Lung (tissue), 11 donors: ENCODE measurements at regions not wholly inside any gene's neighbourhood (a gene's known extent, or its start where the extent isn't known, plus 50 kb on each side); places are given as distances from the start of the nearest gene placed in this dataset.

Experiments
- ATAC-seq: fragments of 200-7000 bp; cut with Tn5 transposase; one replicate; pipeline ENCODE4 v1.9.1; 2020; ENCODE audit warnings: moderate number of reproducible peaks; ENCODE audit not compliant: insufficient read depth, low FRiP score
- DNase-seq, 3 donors: peaks; one replicate each; pipeline ENCODE4 v3.0.0-alpha.2; 2013 to 2017
- H3K27ac ChIP-seq, 2 donors: one replicate each; pipeline ENCODE4 v1.5.1; 2013; ENCODE audit warnings: mild to moderate bottlenecking in 2 of 2, moderate library complexity in 2 of 2, control low read depth in 1 of 2, inconsistent platforms in 1 of 2, low read depth in 1 of 2, low read length in 1 of 2
- H3K27me3 ChIP-seq, 3 donors: one replicate each; pipeline ENCODE4 v1.5.1; 2013; ENCODE audit warnings: low read length in 2 of 3; ENCODE audit not compliant: control insufficient read depth in 3 of 3, insufficient read depth in 3 of 3
- H3K36me3 ChIP-seq, 4 donors: one replicate each; pipeline ENCODE4 v1.5.1; 2013; ENCODE audit warnings: low read length in 4 of 4, mild to moderate bottlenecking in 1 of 4, moderate library complexity in 1 of 4; ENCODE audit not compliant: control insufficient read depth in 4 of 4, insufficient read depth in 4 of 4
- H3K4me1 ChIP-seq, 5 donors: one replicate each; pipeline ENCODE4 v1.5.1; 2013; ENCODE audit warnings: low read length in 5 of 5, mild to moderate bottlenecking in 2 of 5, moderate library complexity in 1 of 5; ENCODE audit not compliant: control insufficient read depth in 5 of 5, insufficient read depth in 5 of 5
- H3K4me3 ChIP-seq: one replicate; pipeline ENCODE4 v1.5.1; 2013; ENCODE audit warnings: mild to moderate bottlenecking, control low read depth, moderate library complexity
- H3K9ac ChIP-seq, 2 donors: one replicate each; pipeline ENCODE4 v1.5.1; 2013; ENCODE audit warnings: low read length in 2 of 2, control low read depth in 1 of 2; ENCODE audit not compliant: insufficient read depth in 1 of 2
- H3K9me3 ChIP-seq, 4 donors: one replicate each; pipeline ENCODE4 v1.5.1; 2013; ENCODE audit warnings: low read length in 3 of 4, mild to moderate bottlenecking in 1 of 4, moderate library complexity in 1 of 4; ENCODE audit not compliant: control insufficient read depth in 4 of 4, insufficient read depth in 3 of 4
- WGBS, 2 donors: extraction: QIAGEN DNeasy Blood & Tissue Kit; methylation state at CpG; one replicate each; pipeline ENCODE4 v1.1.7; 2013; 5-methylcytosine and 5-hydroxymethylcytosine counted together
- TF ChIP-seq, protein P1 (sequence below): IDR thresholded peaks from 2 replicates; pipeline ENCODE4 v1.5.1; 2012; ENCODE audit warnings: mild to moderate bottlenecking; ENCODE audit errors: control extremely low read depth, extremely low read depth
- donor health status: control.
- donor health status: control.
- donor health status: Bipolar disorder and iron deficiency.
- donor health status: healthy.
- donor health status: DM: yes; HTN: yes; CAD: no.

DNA sequence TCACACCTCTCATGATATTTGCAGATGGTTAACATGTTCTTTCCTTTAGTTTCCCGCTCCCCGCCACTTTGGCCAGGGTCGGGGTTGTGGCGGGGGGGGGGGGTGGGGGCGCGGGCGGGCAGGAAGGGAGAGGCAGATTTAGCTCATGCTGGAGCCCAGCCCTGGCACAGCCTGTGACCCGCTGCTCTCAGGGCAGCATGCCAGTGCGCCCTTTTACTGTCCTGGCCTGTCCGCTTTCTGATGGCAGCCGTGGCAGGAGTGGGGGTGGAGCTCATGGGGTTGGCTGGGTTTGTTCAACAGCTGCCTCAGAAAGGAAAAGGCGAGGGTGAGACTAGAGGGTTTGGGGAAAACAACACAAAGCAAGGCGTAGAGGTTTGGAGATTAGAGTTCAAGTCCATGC is 56.1 kb downstream of the TNP1 start:
- no peak for DNase-seq
- WGBS, 2 donors: 50 to 84% methylated on average over 11 to 13 of the region's 13 CpGs
- H3K27ac ChIP-seq: no peak overlapping the region
- H3K36me3 ChIP-seq: no peaks in the 10 kb centered on the region
- H3K4me1 ChIP-seq: peaks cover 0 to 9% (median 4%) of the 10 kb centered on the region in 5 donors
- H3K4me3 ChIP-seq: no peak overlapping the region
- no peak for ATAC-seq
- no peak overlapping the region for H3K9ac ChIP-seq
- H3K27me3 ChIP-seq: no peaks in the 10 kb centered on the region
- TF ChIP-seq, protein P1, sequence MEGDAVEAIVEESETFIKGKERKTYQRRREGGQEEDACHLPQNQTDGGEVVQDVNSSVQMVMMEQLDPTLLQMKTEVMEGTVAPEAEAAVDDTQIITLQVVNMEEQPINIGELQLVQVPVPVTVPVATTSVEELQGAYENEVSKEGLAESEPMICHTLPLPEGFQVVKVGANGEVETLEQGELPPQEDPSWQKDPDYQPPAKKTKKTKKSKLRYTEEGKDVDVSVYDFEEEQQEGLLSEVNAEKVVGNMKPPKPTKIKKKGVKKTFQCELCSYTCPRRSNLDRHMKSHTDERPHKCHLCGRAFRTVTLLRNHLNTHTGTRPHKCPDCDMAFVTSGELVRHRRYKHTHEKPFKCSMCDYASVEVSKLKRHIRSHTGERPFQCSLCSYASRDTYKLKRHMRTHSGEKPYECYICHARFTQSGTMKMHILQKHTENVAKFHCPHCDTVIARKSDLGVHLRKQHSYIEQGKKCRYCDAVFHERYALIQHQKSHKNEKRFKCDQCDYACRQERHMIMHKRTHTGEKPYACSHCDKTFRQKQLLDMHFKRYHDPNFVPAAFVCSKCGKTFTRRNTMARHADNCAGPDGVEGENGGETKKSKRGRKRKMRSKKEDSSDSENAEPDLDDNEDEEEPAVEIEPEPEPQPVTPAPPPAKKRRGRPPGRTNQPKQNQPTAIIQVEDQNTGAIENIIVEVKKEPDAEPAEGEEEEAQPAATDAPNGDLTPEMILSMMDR: no peak
- H3K9me3 ChIP-seq: no peaks in the 10 kb centered on the region

DNA sequence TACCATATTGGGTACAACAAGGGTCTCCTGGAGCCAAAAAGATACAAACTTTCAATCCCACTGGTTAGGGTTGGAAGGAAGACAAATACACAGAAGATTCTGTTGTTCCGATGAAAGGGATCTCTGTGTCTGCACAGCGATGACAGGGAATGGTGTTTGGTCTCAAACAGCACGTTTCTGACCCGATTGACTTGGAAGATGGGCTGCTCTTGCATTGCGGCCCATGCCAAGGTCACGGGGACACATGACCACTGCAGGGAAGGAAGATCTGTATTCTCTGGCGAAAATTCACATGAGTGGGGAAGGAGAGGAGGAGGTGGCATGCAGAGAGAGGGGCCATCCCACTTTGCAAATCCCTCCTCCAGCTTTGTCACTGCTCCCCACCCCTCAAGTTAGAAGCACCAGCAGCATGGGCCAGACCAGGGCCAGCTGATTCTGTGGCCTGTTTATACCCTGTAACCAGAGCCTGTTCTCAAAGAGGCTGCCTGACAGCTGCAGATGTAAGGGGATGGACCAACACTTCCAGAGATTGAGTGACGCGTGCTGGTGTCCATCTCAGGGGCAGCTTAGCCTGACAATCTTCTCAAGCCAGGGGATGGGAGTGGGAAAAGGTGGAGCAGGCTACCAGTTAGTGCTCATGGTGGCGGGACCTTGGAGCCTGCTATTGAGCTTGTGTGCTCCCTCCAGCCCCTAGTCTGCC is 57.2 kb downstream of the TNP1 start:
- TF ChIP-seq, protein P1: no peak
- Histone ChIP-seq H3K9me3 (no peaks in the 10 kb centered on the region), H3K36me3 (no peaks in the 10 kb centered on the region), H3K9ac (no peak overlapping the region), H3K27ac (no peak overlapping the region), H3K4me3 (no peak overlapping the region), H3K27me3 (no peaks in the 10 kb centered on the region), H3K4me1 (peaks cover 0 to 6% (median under 1%) of the 10 kb centered on the region in 5 donors)
- ATAC-seq: no peak
- 88 to 90% methylated on average over 10 of the region's 10 CpGs for WGBS, 2 donors
- DNase-seq: no peak

DNA sequence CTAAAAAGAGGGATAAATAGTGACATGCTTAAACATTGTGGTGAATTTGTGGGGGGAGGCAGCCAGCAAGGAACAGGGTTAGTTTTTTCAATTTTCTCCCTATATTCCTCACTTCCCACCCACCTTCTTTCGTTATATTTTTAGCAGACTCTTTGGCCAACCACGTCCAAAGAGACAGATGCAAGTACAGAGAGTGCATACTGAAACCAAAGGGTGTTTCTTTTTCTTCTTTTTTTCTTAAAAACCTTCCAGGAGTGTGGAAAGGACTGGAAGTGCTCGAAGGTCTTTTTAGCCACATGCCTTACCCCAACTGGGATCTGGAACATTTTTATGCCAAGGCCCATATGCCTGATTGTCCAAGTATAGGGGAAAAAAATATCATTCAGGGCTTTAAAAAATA is 59.0 kb downstream of the TNP1 start:
- peaks cover 0 to 5% (median 0%) of the 10 kb centered on the region in 5 donors for H3K4me1 ChIP-seq
- H3K36me3 ChIP-seq: no peaks in the 10 kb centered on the region
- ATAC-seq (no peak), DNase-seq (no peak)
- H3K27ac ChIP-seq: no peak overlapping the region
- H3K27me3 ChIP-seq: no peaks in the 10 kb centered on the region
- WGBS, 2 donors: 70 to 80% methylated on average over 3 of the region's 3 CpGs
- H3K4me3 ChIP-seq: no peak overlapping the region
- TF ChIP-seq, protein P1: no peak
- H3K9me3 ChIP-seq: no peaks in the 10 kb centered on the region
- no peak overlapping the region for H3K9ac ChIP-seq
